Endothelial cell of umbilical vein (primary cell): ENCODE measurements at regions not wholly inside any gene's neighbourhood (a gene's known extent, or its start where the extent isn't known, plus 50 kb on each side); places are given as distances from the start of the nearest gene placed in this dataset.

Experiments used
- BruUV-seq: library from RNA; stranded (reverse); fragments of 400-500 nt; replicated peaks from 2 replicates; lab custom pipeline; 2021; lab: Mats Ljungman, UMichigan
- CTCF ChIA-PET: fragments of 300-600, 350-600 bp; sonication (Branson Sonifier 250); formaldehyde crosslinking; loops from one replicate; lab custom pipeline; 2021; ENCODE audit warnings: antibody characterized with exemption, inconsistent platforms; lab: Charles Lee
- POLR2A ChIA-PET: fragments of 300-600, 350-600 bp; sonication (Branson Sonifier 250); formaldehyde crosslinking; loops from one replicate; lab custom pipeline; 2021; ENCODE audit warnings: antibody characterized with exemption, inconsistent platforms; lab: Charles Lee
- DNase-seq: peaks from one replicate; pipeline ENCODE4 v3.0.0-alpha.2; 2011; ENCODE audit warnings: low read depth, low spot score
- FAIRE-seq: peaks from 2 replicates; lab custom pipeline; 2011; peaks lifted over from hg19 to GRCh38; lab: Jason Lieb, UNC
- H2AFZ ChIP-seq: 2 replicates; pipeline ENCODE4 v1.6.0; 2012; ENCODE audit warnings: low read depth, low read length, control low read depth, inconsistent platforms
- H3K27ac ChIP-seq: 2 replicates; pipeline ENCODE4 v1.5.1; 2011; ENCODE audit warnings: low read depth, mild to moderate bottlenecking, control low read depth, low read length, moderate library complexity; ENCODE audit not compliant: insufficient read depth
- H3K27me3 ChIP-seq, 2 experiments: 2 replicates each; pipeline versions ENCODE4 v1.6.0 to v1.6.1; 2011; ENCODE audit warnings: low read length in 2 of 2, mixed read lengths in 1 of 2; ENCODE audit not compliant: control insufficient read depth in 2 of 2, insufficient read depth in 2 of 2
- H3K36me3 ChIP-seq, 2 experiments: 2 replicates in 1 of 2; 3 replicates in 1 of 2; pipeline ENCODE4 v1.5.1; 2011; ENCODE audit warnings: low read length in 2 of 2, mild to moderate bottlenecking in 1 of 2, moderate library complexity in 1 of 2; ENCODE audit not compliant: control insufficient read depth in 2 of 2, insufficient read depth in 2 of 2; ENCODE audit errors: extremely low read depth in 1 of 2
- H3K4me1 ChIP-seq: 3 replicates; pipeline ENCODE4 v1.5.1; 2011; ENCODE audit warnings: mild to moderate bottlenecking, low read length; ENCODE audit not compliant: control insufficient read depth, insufficient read depth; ENCODE audit errors: extremely low read depth
- H3K4me2 ChIP-seq: 2 replicates; pipeline ENCODE4 v1.6.1; 2011; ENCODE audit warnings: low read length, control low read depth, mixed read lengths; ENCODE audit not compliant: insufficient read depth
- H3K4me3 ChIP-seq, 3 experiments: fragments of 200-600 bp in 1 of 3; sonication (generic), shearing (Covaris generic) in 1 of 3; replicated peaks in 1 of 3; 2 replicates each; pipeline ENCODE4 v1.5.1; 2011 to 2016; ENCODE audit warnings: control low read depth in 3 of 3, low read length in 3 of 3, mild to moderate bottlenecking in 2 of 3, inconsistent platforms in 1 of 3, low read depth in 1 of 3, moderate library complexity in 1 of 3; ENCODE audit not compliant: insufficient read depth in 1 of 3
- H3K79me2 ChIP-seq: 2 replicates; pipeline ENCODE4 v1.6.0; 2012; ENCODE audit warnings: low read length, inconsistent platforms; ENCODE audit not compliant: control insufficient read depth, insufficient read depth
- H3K9ac ChIP-seq: replicated peaks from 2 replicates; pipeline ENCODE3; 2011; ENCODE audit warnings: low read length, control low read depth; ENCODE audit not compliant: insufficient read depth; ENCODE audit errors: extremely low read depth
- H3K9me1 ChIP-seq: replicated peaks from 3 replicates; pipeline ENCODE4 v1.6.0; 2011; ENCODE audit warnings: mild to moderate bottlenecking, low read length; ENCODE audit not compliant: control insufficient read depth, insufficient read depth; ENCODE audit errors: extremely low read depth
- H3K9me3 ChIP-seq: replicated peaks from 2 replicates; pipeline ENCODE4 v1.5.1; 2012; ENCODE audit warnings: low read length, inconsistent platforms; ENCODE audit not compliant: control insufficient read depth, insufficient read depth
- H4K20me1 ChIP-seq: replicated peaks from 2 replicates; pipeline ENCODE3; 2011; ENCODE audit warnings: mild to moderate bottlenecking, low read length; ENCODE audit not compliant: control insufficient read depth, insufficient read depth; ENCODE audit errors: extremely low read depth
- CTCF ChIP-seq, 2 donors: IDR thresholded peaks; 1 replicate in 1 of 2; 2 replicates in 1 of 2; pipeline ENCODE4 v1.5.1; 2011; ENCODE audit warnings: low read length in 2 of 2, mild to moderate bottlenecking in 2 of 2, moderate library complexity in 2 of 2, control low read depth in 1 of 2, inconsistent platforms in 1 of 2, low read depth in 1 of 2; ENCODE audit not compliant: insufficient read depth in 1 of 2; ENCODE audit errors: extremely low read depth in 1 of 2
- EZH2 ChIP-seq: IDR thresholded peaks from 2 replicates; pipeline ENCODE4 v1.6.1; 2012; ENCODE audit warnings: borderline replicate concordance, low read depth, mild to moderate bottlenecking, moderate library complexity, low read length, inconsistent platforms; ENCODE audit not compliant: severe bottlenecking
- FOS ChIP-seq: IDR thresholded peaks from 2 replicates; pipeline ENCODE4 v1.6.1; 2011; ENCODE audit warnings: mild to moderate bottlenecking, low read length, moderate library complexity, borderline replicate concordance; ENCODE audit not compliant: insufficient read depth
- JUN ChIP-seq: IDR thresholded peaks from 2 replicates; pipeline ENCODE4 v1.6.1; 2011; ENCODE audit warnings: borderline replicate concordance, low read depth; ENCODE audit not compliant: insufficient read length, insufficient read depth
- MAX ChIP-seq: IDR thresholded peaks from 2 replicates; pipeline ENCODE4 v1.6.1; 2011; ENCODE audit not compliant: insufficient read depth, insufficient read length
- MYC ChIP-seq: IDR thresholded peaks from one replicate; pipeline ENCODE4 v1.6.1; 2011; ENCODE audit warnings: mild to moderate bottlenecking, low read depth, low read length
- POLR2A ChIP-seq: IDR thresholded peaks from 2 replicates; pipeline ENCODE4 v1.6.1; 2012; ENCODE audit warnings: low read depth, mild to moderate bottlenecking, control low read depth, low read length
- POLR2AphosphoS5 ChIP-seq: IDR thresholded peaks from 2 replicates; pipeline ENCODE4 v1.6.1; 2012; ENCODE audit warnings: low read depth, mild to moderate bottlenecking, control low read depth, low read length, moderate library complexity; ENCODE audit not compliant: insufficient read depth
- dilution Hi-C: fragments of 300-500 bp; cut with MboI; formaldehyde crosslinking; loops from one replicate; pipeline ENCODE4 v1.15.0; 2019; ENCODE audit warnings: low sequenced_read_pairs; ENCODE audit not compliant: extremely low pct_ligation_motif_present
- intact Hi-C: fragments of 100-400 bp; cut with micrococcal nuclease; formaldehyde crosslinking; loops from one replicate; pipeline ENCODE4 v1.10.0; 2022

GRCh38 chr4:169934794-169935429, 91.3 kb downstream of the MFAP3L start:
- Histone ChIP-seq H3K9ac (no peak overlapping the region), H2AFZ (no peak overlapping the region), H3K4me3 (no peak overlapping the region), H3K79me2 (no peaks in the 10 kb centered on the region), H3K4me1 (no peaks in the 10 kb centered on the region), H3K27ac (no peak overlapping the region), H3K27me3 (no peaks in the 10 kb centered on the region), H3K9me3 (no peaks in the 10 kb centered on the region), H3K36me3 (no peaks in the 10 kb centered on the region), H3K9me1 (no peaks in the 10 kb centered on the region), H4K20me1 (no peaks in the 10 kb centered on the region), H3K4me2 (no peak overlapping the region)
- TF ChIP-seq POLR2AphosphoS5 (no peak), JUN (no peak), EZH2 (no peak), CTCF (IDR thresholded peaks at IDR 0.05; ENCODE audit: extremely low read depth in 1 of 2, insufficient read depth in 1 of 2, low read depth in 1 of 2, low read length in 2 of 2) (no peak)
- intact Hi-C loops, result no loop called here
- ChIA-PET POLR2A (no interaction called here), CTCF (no interaction called here)
- dilution Hi-C loops, result no loop called here
- no peak for DNase-seq
- no peak for FAIRE-seq
- BruUV-seq, result no TSS peak

GRCh38 chr4:169933531-169933930, 92.7 kb downstream of the MFAP3L start:
- Histone ChIP-seq H3K9ac (no peak overlapping the region), H3K27ac (no peak overlapping the region), H3K79me2 (no peaks in the 10 kb centered on the region), H3K9me1 (no peaks in the 10 kb centered on the region), H4K20me1 (no peaks in the 10 kb centered on the region), H3K4me2 (no peak overlapping the region), H3K27me3 (no peaks in the 10 kb centered on the region), H2AFZ (no peak overlapping the region), H3K4me3 (no peak overlapping the region), H3K4me1 (no peaks in the 10 kb centered on the region), H3K36me3 (no peaks in the 10 kb centered on the region), H3K9me3 (no peaks in the 10 kb centered on the region)
- FAIRE-seq (no peak), DNase-seq (no peak)
- no TSS peak for BruUV-seq
- POLR2A ChIA-PET, result no interaction called here
- CTCF ChIA-PET, result no interaction called here
- intact Hi-C loops, result no loop called here
- dilution Hi-C loops, result no loop called here
- TF ChIP-seq MAX, result no peak
- TF ChIP-seq POLR2AphosphoS5, result no peak
- no peak for TF ChIP-seq EZH2
- TF ChIP-seq JUN, result no peak
- TF ChIP-seq FOS, result no peak
- TF ChIP-seq MYC, result no peak
- TF ChIP-seq POLR2A, result no peak
- no peak for TF ChIP-seq CTCF (IDR thresholded peaks at IDR 0.05; ENCODE audit: extremely low read depth in 1 of 2, insufficient read depth in 1 of 2, low read depth in 1 of 2, low read length in 2 of 2)
